DND-41 (cell line): ENCODE measurements at regions not wholly inside any gene's neighbourhood (a gene's known extent, or its start where the extent isn't known, plus 50 kb on each side); places are given as distances from the start of the nearest gene placed in this dataset.

ENCODE experiments used
- ATAC-seq: fragments of 200-7000 bp; cut with Tn5 transposase; 3 replicates; pipeline ENCODE4 v1.9.1; 2021; ENCODE audit warnings: low read depth; ENCODE audit not compliant: insufficient read depth
- DNase-seq: peaks from one replicate; pipeline ENCODE4 v3.0.0-alpha.2; 2020
- H2AFZ ChIP-seq: 2 replicates; pipeline ENCODE4 v1.6.0; 2012; ENCODE audit warnings: low read depth, low read length
- H3K27ac ChIP-seq: 2 replicates; pipeline ENCODE4 v1.5.1; 2012; ENCODE audit warnings: low read length, inconsistent platforms
- H3K27me3 ChIP-seq: fragments of 200-600 bp; sonication (generic); 2 replicates; pipeline ENCODE4 v1.6.0; 2012; ENCODE audit warnings: low read length, mild to moderate bottlenecking, inconsistent platforms; ENCODE audit not compliant: insufficient read depth, poor library complexity
- H3K36me3 ChIP-seq: 2 replicates; pipeline ENCODE4 v1.5.1; 2012; ENCODE audit warnings: low read length, inconsistent platforms; ENCODE audit not compliant: insufficient read depth
- H3K4me1 ChIP-seq: 2 replicates; pipeline ENCODE4 v1.5.1; 2012; ENCODE audit warnings: mild to moderate bottlenecking, low read length; ENCODE audit not compliant: insufficient read depth
- H3K4me2 ChIP-seq: 2 replicates; pipeline ENCODE4 v1.6.0; 2012; ENCODE audit warnings: mild to moderate bottlenecking, moderate library complexity, low read length, inconsistent platforms; ENCODE audit not compliant: insufficient read depth
- H3K4me3 ChIP-seq, 2 experiments: fragments of 200-600 bp in 1 of 2; shearing (Covaris generic) in 1 of 2; 2 replicates each; pipeline ENCODE4 v1.5.1; 2012 to 2016; ENCODE audit warnings: inconsistent platforms in 2 of 2, low read length in 2 of 2, mild to moderate bottlenecking in 2 of 2, low read depth in 1 of 2, moderate library complexity in 1 of 2
- H3K79me2 ChIP-seq: 2 replicates; pipeline ENCODE4 v1.6.0; 2012; ENCODE audit warnings: low read length, inconsistent platforms; ENCODE audit not compliant: insufficient read depth
- H3K9ac ChIP-seq: 2 replicates; pipeline ENCODE4 v1.6.0; 2012; ENCODE audit warnings: low read depth, mild to moderate bottlenecking, inconsistent platforms, low read length, moderate library complexity
- H3K9me3 ChIP-seq: 2 replicates; pipeline ENCODE4 v1.5.1; 2012; ENCODE audit warnings: low read length, moderate library complexity, mild to moderate bottlenecking, inconsistent platforms; ENCODE audit not compliant: insufficient read depth, severe bottlenecking
- H4K20me1 ChIP-seq: 2 replicates; pipeline ENCODE4 v1.6.0; 2012; ENCODE audit warnings: low read length; ENCODE audit not compliant: insufficient read depth
- EZH2 ChIP-seq: IDR thresholded peaks from 3 replicates; pipeline ENCODE4 v1.6.1; 2012; ENCODE audit warnings: borderline replicate concordance, low read depth, mild to moderate bottlenecking, moderate library complexity, low read length, inconsistent platforms; ENCODE audit not compliant: severe bottlenecking
- TF ChIP-seq, protein P1 (sequence below): IDR thresholded peaks from 2 replicates; pipeline ENCODE4 v1.5.1; 2012; ENCODE audit warnings: borderline replicate concordance, low read length, moderate library complexity, mild to moderate bottlenecking; ENCODE audit not compliant: poor library complexity, severe bottlenecking; ENCODE audit errors: extremely low read depth

DNA sequence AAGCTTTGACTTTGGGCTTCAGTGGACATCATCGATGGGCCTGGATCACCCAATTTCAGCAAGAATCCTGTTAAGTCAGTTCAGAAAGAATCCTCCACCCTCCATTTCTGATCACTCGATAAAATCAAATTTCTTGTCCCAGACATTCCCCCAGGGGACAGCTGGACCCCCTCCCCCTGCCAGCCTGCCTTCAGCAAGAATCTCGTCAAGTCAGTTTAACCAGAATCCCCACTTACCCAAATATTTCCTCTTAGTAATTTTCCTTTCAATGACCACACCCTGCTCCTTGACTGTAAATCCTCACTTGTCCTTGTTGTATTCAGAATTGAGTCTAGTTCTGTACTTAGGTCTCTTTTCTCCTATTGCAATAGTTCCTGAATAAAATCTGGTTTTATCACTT, 766.9 kb downstream of the XPNPEP1 start:
- TF ChIP-seq, protein P1, sequence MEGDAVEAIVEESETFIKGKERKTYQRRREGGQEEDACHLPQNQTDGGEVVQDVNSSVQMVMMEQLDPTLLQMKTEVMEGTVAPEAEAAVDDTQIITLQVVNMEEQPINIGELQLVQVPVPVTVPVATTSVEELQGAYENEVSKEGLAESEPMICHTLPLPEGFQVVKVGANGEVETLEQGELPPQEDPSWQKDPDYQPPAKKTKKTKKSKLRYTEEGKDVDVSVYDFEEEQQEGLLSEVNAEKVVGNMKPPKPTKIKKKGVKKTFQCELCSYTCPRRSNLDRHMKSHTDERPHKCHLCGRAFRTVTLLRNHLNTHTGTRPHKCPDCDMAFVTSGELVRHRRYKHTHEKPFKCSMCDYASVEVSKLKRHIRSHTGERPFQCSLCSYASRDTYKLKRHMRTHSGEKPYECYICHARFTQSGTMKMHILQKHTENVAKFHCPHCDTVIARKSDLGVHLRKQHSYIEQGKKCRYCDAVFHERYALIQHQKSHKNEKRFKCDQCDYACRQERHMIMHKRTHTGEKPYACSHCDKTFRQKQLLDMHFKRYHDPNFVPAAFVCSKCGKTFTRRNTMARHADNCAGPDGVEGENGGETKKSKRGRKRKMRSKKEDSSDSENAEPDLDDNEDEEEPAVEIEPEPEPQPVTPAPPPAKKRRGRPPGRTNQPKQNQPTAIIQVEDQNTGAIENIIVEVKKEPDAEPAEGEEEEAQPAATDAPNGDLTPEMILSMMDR = no peak
- Histone ChIP-seq H3K4me1 (no peaks in the 10 kb centered on the region), H3K9ac (no peak overlapping the region), H3K79me2 (no peaks in the 10 kb centered on the region), H3K4me2 (no peak overlapping the region), H4K20me1 (no peaks in the 10 kb centered on the region), H2AFZ (no peak overlapping the region), H3K4me3 (no peak overlapping the region), H3K36me3 (no peaks in the 10 kb centered on the region), H3K9me3 (no peaks in the 10 kb centered on the region), H3K27ac (no peak overlapping the region), H3K27me3 (no peaks in the 10 kb centered on the region)
- ATAC-seq = no peak
- DNase-seq = no peak

DNA sequence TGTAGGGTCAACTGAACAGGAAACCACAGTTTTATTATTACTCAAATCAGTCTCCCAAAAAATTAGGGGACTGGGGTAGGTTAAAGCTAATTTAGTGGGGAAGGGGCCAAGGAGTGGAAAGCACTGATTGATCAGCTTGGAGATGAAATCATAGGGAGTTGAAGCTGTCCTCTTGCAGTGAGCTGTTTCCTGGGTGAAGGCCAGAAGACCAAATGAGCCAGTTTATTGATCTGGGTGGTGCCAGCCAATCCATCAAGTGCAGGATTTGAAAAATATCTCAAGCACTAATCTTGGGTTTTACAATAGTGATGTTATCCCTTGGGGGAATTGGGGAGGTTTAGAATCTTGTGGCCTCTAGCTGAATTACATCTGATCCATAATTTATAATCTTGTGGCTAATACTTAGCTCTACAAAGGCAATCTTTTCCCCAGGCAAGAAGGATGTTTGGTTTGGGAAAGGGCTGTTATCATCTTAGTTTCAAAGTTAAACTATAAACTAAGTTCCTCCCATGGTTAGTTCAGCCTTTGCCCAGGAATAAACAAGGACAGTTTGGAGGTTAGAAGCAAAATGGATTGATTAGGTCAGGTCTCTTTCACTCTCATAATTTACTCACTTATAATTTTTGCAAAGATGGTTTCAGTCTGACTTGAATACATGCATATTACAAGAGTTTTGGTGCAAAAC, 773.5 kb downstream of the XPNPEP1 start:
- no peak for DNase-seq
- TF ChIP-seq, protein P1 = no peak
- no peak for TF ChIP-seq EZH2
- no peaks in the 10 kb centered on the region for H3K79me2 ChIP-seq
- no peaks in the 10 kb centered on the region for H3K4me1 ChIP-seq
- no peak for ATAC-seq
- H3K27ac ChIP-seq = no peak overlapping the region
- no peaks in the 10 kb centered on the region for H3K36me3 ChIP-seq
- H2AFZ ChIP-seq = no peak overlapping the region
- no peak overlapping the region for H3K4me2 ChIP-seq
- H3K9ac ChIP-seq = no peak overlapping the region
- H3K27me3 ChIP-seq = no peaks in the 10 kb centered on the region
- H4K20me1 ChIP-seq = no peaks in the 10 kb centered on the region
- no peak overlapping the region for H3K4me3 ChIP-seq
- H3K9me3 ChIP-seq = no peaks in the 10 kb centered on the region

DNA sequence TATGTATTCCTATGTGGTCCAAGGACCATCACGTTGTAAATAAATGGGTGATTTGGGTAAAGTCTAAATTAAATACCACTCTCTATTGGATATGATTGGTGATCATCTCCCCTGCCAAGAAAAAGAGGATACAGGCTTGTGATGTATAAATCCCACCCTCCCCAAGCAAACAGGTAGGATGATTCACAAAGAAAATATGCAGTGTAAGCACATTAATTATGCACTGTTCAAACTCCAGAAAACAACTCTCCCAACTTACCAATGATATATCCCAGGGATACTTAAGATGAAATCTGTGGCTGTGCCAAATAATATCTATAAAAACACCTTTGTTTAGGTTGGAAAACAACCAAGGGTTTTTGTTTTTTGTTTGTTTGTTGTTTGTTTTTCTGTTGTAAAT, 795.9 kb downstream of the XPNPEP1 start:
- no peak overlapping the region for H3K4me2 ChIP-seq
- H3K27ac ChIP-seq = no peak overlapping the region
- H3K4me3 ChIP-seq = no peak overlapping the region
- DNase-seq (no peak), ATAC-seq (no peak)
- H3K9me3 ChIP-seq = no peaks in the 10 kb centered on the region
- no peaks in the 10 kb centered on the region for H4K20me1 ChIP-seq
- H3K27me3 ChIP-seq = no peaks in the 10 kb centered on the region
- H3K79me2 ChIP-seq = no peaks in the 10 kb centered on the region
- no peak overlapping the region for H2AFZ ChIP-seq
- H3K9ac ChIP-seq = no peak overlapping the region
- no peaks in the 10 kb centered on the region for H3K4me1 ChIP-seq
- H3K36me3 ChIP-seq = no peaks in the 10 kb centered on the region
- no peak for TF ChIP-seq EZH2
- TF ChIP-seq, protein P1 = no peak

DNA sequence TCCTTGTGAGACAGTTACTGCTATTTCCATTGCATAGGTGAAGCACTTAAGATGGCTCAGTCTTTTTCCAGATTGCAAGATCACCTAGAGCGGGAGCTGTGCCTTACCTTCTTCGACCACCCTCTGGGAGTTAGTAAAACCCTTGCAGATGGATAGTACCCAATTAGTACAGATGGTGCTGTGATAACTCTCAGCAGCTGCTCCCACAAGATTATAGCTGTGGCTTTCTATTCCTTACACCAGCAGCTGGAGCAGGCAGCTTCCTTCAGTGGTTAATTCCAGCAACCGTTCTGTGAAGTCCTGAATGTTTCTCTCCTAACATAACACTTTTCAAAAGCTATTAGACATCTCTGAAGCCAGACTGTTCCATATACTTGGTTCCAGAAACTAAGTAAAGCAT, 796.8 kb downstream of the XPNPEP1 start:
- no peaks in the 10 kb centered on the region for H3K4me1 ChIP-seq
- H4K20me1 ChIP-seq = no peaks in the 10 kb centered on the region
- no peaks in the 10 kb centered on the region for H3K36me3 ChIP-seq
- no peaks in the 10 kb centered on the region for H3K79me2 ChIP-seq
- no peaks in the 10 kb centered on the region for H3K27me3 ChIP-seq
- DNase-seq (no peak), ATAC-seq (no peak)
- no peak overlapping the region for H2AFZ ChIP-seq
- H3K4me3 ChIP-seq = no peak overlapping the region
- H3K4me2 ChIP-seq = no peak overlapping the region
- no peak overlapping the region for H3K9ac ChIP-seq
- TF ChIP-seq, protein P1 = no peak
- no peak for TF ChIP-seq EZH2
- no peak overlapping the region for H3K27ac ChIP-seq
- no peaks in the 10 kb centered on the region for H3K9me3 ChIP-seq
